ENCODE measurements at regions not wholly inside any gene's neighbourhood (a gene's known extent, or its start where the extent isn't known, plus 50 kb on each side); places are given as distances from the start of the nearest gene placed in this dataset.

- intact Hi-C loops (cut with micrococcal nuclease) = no loop called here
- POLR2A ChIA-PET (ENCODE audit: unreplicated experiment) = no interaction called here
Observed at GRCh38 chr18:13987956-13988355, 72.6 kb upstream of the MC2R start.

DNA sequence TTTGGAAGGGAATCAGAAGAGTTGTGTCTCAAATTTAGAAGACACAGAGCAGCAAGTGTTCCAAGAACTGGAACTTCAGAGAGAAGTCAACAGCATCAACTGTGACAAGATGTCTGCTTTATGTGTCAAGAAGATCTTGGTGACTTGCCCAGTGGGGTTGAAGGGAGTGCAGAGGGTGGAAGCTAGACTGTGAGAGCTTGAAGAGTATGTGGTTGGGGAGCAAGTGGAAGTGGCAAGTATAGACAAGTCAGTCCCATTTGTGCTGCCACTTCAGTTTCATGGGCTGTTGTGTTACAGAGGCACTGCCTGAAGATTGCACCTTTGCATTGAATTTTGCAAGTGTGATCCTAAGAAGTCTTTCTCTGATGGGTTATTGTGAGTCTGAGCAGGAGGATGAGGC, 68.7 kb upstream of the MC2R start:
- Histone ChIP-seq H3K4me1 (ENCODE audit: insufficient read depth, low read length) (no peaks in the 10 kb centered on the region), H3K4me3 (ENCODE audit: low read length) (no peak overlapping the region), H4K20me1 (ENCODE audit: low read length) (no peaks in the 10 kb centered on the region), H3K9me3 (ENCODE audit: low read length) (no peaks in the 10 kb centered on the region), H3K9me2 (replicated peaks; ENCODE audit: low read length) (no peaks in the 10 kb centered on the region), H3K4me2 (ENCODE audit: low read length) (no peak overlapping the region), H3K27ac (ENCODE audit: low read length) (no peak overlapping the region), H3K79me2 (ENCODE audit: low read length) (no peaks in the 10 kb centered on the region), H2AFZ (ENCODE audit: low read length) (no peak overlapping the region), H3K9ac (ENCODE audit: low read length) (no peak overlapping the region), H3K27me3 (ENCODE audit: low read length) (0 out of 2 replicates have a peak, but pooled peaks cover 12% of the 10 kb centered on the region), H3K36me3 (ENCODE audit: low read depth, low read length) (no peaks in the 10 kb centered on the region), H3F3A (ENCODE audit: low read length, unreplicated experiment) (no peaks in the 10 kb centered on the region)
- no TSS peak for BruUV-seq (replicated peaks)
- intact Hi-C loops (cut with micrococcal nuclease) = no loop called here
- POLR2A ChIA-PET (ENCODE audit: unreplicated experiment) = no interaction called here
- ATAC-seq = no peak
- CTCF ChIA-PET = no interaction called here
- TF ChIP-seq EZH2 (IDR thresholded peaks at IDR 0.05; ENCODE audit: low read length, unreplicated experiment) (no peak), CTCF (conservative IDR thresholded peaks at IDR 0.05; ENCODE audit: low read depth, low read length) (no peak), EZH2phosphoT487 (IDR thresholded peaks at IDR 0.05; ENCODE audit: borderline replicate concordance, low read length) (no peak)
- no peak for DNase-seq

More at GRCh38 chr18:13987956-13988355, 72.6 kb upstream of the MC2R start:
- Histone ChIP-seq H2AFZ (ENCODE audit: low read length) (no peak overlapping the region), H3K9me2 (replicated peaks; ENCODE audit: low read length) (no peaks in the 10 kb centered on the region), H3K4me2 (ENCODE audit: low read length) (no peak overlapping the region), H3K27ac (ENCODE audit: low read length) (no peak overlapping the region), H3K4me1 (ENCODE audit: insufficient read depth, low read length) (no peaks in the 10 kb centered on the region), H3K79me2 (ENCODE audit: low read length) (no peaks in the 10 kb centered on the region), H3K9ac (ENCODE audit: low read length) (no peak overlapping the region), H3K27me3 (ENCODE audit: low read length) (0 out of 2 replicates have a peak, but pooled peaks cover 4% of the 10 kb centered on the region), H4K20me1 (ENCODE audit: low read length) (no peaks in the 10 kb centered on the region), H3K36me3 (ENCODE audit: low read depth, low read length) (no peaks in the 10 kb centered on the region), H3K4me3 (ENCODE audit: low read length) (no peak overlapping the region), H3F3A (ENCODE audit: low read length, unreplicated experiment) (no peaks in the 10 kb centered on the region), H3K9me3 (ENCODE audit: low read length) (no peaks in the 10 kb centered on the region)
- no peak for DNase-seq
- no peak for ATAC-seq
- BruUV-seq (replicated peaks) = no TSS peak
- CTCF ChIA-PET = no interaction called here
- TF ChIP-seq CTCF (conservative IDR thresholded peaks at IDR 0.05; ENCODE audit: low read depth, low read length) (no peak), EZH2phosphoT487 (IDR thresholded peaks at IDR 0.05; ENCODE audit: borderline replicate concordance, low read length) (no peak), EZH2 (IDR thresholded peaks at IDR 0.05; ENCODE audit: low read length, unreplicated experiment) (no peak)

DNA sequence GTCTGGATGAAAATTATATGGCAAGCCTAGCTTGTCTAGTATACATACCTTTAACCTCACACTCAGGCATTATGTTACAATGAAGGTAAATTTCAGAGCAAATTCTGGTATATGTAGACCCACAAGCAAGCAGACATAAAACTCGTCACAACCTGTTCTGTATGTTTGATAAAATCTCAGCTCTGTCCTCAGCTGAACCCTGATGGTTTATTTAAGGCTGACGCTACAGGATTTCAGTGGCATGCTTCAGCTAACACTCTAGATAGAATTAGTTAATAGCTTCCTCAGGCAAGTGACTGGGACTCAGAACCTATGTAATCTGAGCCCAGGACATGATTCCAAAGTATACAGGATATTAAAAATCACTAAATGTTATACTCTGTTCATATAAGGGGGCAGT, 68.2 kb upstream of the MC2R start:
- no peaks in the 10 kb centered on the region for H4K20me1 ChIP-seq (ENCODE audit: low read length)
- no peak overlapping the region for H2AFZ ChIP-seq (ENCODE audit: low read length)
- H3K9ac ChIP-seq (ENCODE audit: low read length) = no peak overlapping the region
- no peaks in the 10 kb centered on the region for H3K36me3 ChIP-seq (ENCODE audit: low read depth, low read length)
- H3K9me3 ChIP-seq (ENCODE audit: low read length) = no peaks in the 10 kb centered on the region
- ChIA-PET CTCF (no interaction called here), POLR2A (ENCODE audit: unreplicated experiment) (no interaction called here)
- DNase-seq (no peak), ATAC-seq (no peak)
- no peaks in the 10 kb centered on the region for H3K9me2 ChIP-seq (replicated peaks; ENCODE audit: low read length)
- no TSS peak for BruUV-seq (replicated peaks)
- H3K79me2 ChIP-seq (ENCODE audit: low read length) = no peaks in the 10 kb centered on the region
- no peak overlapping the region for H3K4me3 ChIP-seq (ENCODE audit: low read length)
- H3K4me2 ChIP-seq (ENCODE audit: low read length) = no peak overlapping the region
- intact Hi-C loops (cut with micrococcal nuclease) = no loop called here
- no peak overlapping the region for H3K27ac ChIP-seq (ENCODE audit: low read length)
- no peaks in the 10 kb centered on the region for H3F3A ChIP-seq (ENCODE audit: low read length, unreplicated experiment)
- H3K27me3 ChIP-seq (ENCODE audit: low read length) = 0 out of 2 replicates have a peak, but pooled peaks cover 12% of the 10 kb centered on the region
- H3K4me1 ChIP-seq (ENCODE audit: insufficient read depth, low read length) = no peaks in the 10 kb centered on the region
- TF ChIP-seq CTCF (conservative IDR thresholded peaks at IDR 0.05; ENCODE audit: low read depth, low read length) (no peak), EZH2phosphoT487 (IDR thresholded peaks at IDR 0.05; ENCODE audit: borderline replicate concordance, low read length) (no peak), EZH2 (IDR thresholded peaks at IDR 0.05; ENCODE audit: low read length, unreplicated experiment) (no peak)
